ENCODE measurements at regions not wholly inside any gene's neighbourhood (a gene's known extent, or its start where the extent isn't known, plus 50 kb on each side); places are given as distances from the start of the nearest gene placed in this dataset.

DNA sequence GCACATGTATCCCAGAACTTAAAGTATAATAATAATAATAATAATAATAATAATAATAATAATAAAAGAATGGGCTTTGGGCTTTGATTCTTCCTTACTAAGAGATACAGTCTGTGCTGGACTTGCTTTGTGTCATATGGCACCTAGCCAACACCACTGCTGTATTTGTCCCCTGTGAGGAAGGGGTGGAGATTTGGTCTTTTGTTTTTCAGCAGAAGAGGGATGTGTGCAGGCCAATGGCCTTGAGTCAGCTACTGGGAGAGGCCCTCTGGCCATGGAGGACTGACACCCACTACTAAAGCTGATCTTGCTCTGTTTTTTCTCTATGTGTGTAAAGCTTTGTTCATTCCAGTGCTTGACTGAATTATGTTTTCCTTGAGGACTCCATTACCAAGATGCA is 573.0 kb upstream of the PCDH15 start:
- TF ChIP-seq POLR2A (IDR thresholded peaks at IDR 0.05) = no peak
- TF ChIP-seq, protein P1, sequence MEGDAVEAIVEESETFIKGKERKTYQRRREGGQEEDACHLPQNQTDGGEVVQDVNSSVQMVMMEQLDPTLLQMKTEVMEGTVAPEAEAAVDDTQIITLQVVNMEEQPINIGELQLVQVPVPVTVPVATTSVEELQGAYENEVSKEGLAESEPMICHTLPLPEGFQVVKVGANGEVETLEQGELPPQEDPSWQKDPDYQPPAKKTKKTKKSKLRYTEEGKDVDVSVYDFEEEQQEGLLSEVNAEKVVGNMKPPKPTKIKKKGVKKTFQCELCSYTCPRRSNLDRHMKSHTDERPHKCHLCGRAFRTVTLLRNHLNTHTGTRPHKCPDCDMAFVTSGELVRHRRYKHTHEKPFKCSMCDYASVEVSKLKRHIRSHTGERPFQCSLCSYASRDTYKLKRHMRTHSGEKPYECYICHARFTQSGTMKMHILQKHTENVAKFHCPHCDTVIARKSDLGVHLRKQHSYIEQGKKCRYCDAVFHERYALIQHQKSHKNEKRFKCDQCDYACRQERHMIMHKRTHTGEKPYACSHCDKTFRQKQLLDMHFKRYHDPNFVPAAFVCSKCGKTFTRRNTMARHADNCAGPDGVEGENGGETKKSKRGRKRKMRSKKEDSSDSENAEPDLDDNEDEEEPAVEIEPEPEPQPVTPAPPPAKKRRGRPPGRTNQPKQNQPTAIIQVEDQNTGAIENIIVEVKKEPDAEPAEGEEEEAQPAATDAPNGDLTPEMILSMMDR (IDR thresholded peaks at IDR 0.05) = no peak

Measured in esophagus squamous epithelium (tissue), 4 donors.